Panc1 (cell line): ENCODE measurements at regions not wholly inside any gene's neighbourhood (a gene's known extent, or its start where the extent isn't known, plus 50 kb on each side); places are given as distances from the start of the nearest gene placed in this dataset.

ENCODE experiments used
- CTCF ChIP-seq: fragments of 450-650 bp; IDR thresholded peaks from 2 replicates; pipeline ENCODE4 v1.5.1; 2017; ENCODE audit warnings: mild to moderate bottlenecking
- POLR2AphosphoS5 ChIP-seq: IDR thresholded peaks from 2 replicates; pipeline ENCODE4 v1.6.1; 2012; ENCODE audit warnings: mild to moderate bottlenecking, low read depth, low read length, moderate library complexity
- REST ChIP-seq, 2 experiments: IDR thresholded peaks; 2 replicates each; pipeline ENCODE4 v1.6.1; 2011 to 2012; ENCODE audit warnings: low read depth in 2 of 2, control low read depth in 1 of 2, low read length in 1 of 2, mild to moderate bottlenecking in 1 of 2, moderate library complexity in 1 of 2; ENCODE audit not compliant: insufficient read depth in 1 of 2
- TCF7L2 ChIP-seq: IDR thresholded peaks from 2 replicates; pipeline ENCODE4 v1.6.1; 2011; ENCODE audit warnings: mild to moderate bottlenecking, low read depth, low read length, inconsistent platforms

DNA sequence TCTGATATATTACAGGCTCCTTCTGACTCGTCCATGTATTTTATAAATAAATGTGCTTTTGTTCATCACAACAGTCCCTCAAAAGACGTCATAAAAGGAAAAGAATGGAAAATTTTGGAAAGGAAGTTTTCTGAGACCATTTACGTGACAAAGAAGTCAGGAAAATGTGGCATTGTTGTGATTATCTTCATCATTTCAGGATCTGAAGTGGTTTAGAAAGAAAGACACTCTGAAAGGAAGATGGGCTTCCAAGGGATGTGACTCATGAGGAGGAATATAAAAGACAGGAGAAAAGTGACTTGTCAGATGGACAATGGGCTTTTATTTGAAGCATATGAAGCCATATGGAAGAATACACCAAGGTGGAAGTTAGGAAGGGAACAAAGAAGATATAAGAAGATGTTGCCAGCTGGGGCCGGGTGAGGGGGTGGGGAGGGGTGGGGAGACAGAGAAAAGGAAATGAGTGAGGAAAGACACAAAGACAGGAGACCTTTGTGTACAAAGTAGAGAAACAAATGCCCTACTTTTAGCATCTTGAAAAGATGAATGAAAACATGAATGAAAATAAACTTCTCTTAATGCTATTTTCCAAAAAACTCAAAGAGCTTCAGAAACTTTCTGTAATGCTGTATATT, 190.3 kb upstream of the PREP start:
- TF ChIP-seq CTCF (no peak), POLR2AphosphoS5 (no peak), REST (IDR thresholded peaks at IDR 0.05; ENCODE audit: insufficient read depth in 1 of 2, low read depth in 2 of 2, low read length in 1 of 2) (no peak), TCF7L2 (no peak)
